ENCODE measurements at regions not wholly inside any gene's neighbourhood (a gene's known extent, or its start where the extent isn't known, plus 50 kb on each side); places are given as distances from the start of the nearest gene placed in this dataset.

GRCh38 chr13:74018062-74018431 is 116.2 kb downstream of the KLF12 start:
- H3K79me2 ChIP-seq (ENCODE audit: insufficient read depth, low read length), result no peaks in the 10 kb centered on the region
- no peak overlapping the region for H2AFZ ChIP-seq (ENCODE audit: low read length)
- no peak overlapping the region for H3K4me2 ChIP-seq (ENCODE audit: low read length)
- H3K4me3 ChIP-seq (ENCODE audit: low read depth, low read length, poor library complexity, severe bottlenecking), result no peak overlapping the region
- H3K27ac ChIP-seq (ENCODE audit: low read depth, low read length, poor library complexity, severe bottlenecking), result peak overlapping the region; percentile 3
- no peaks in the 10 kb centered on the region for H3F3A ChIP-seq (ENCODE audit: insufficient read depth, low read length)
- no peaks in the 10 kb centered on the region for H4K20me1 ChIP-seq (ENCODE audit: insufficient read depth, low read length)
- H3K36me3 ChIP-seq (ENCODE audit: insufficient read depth, low read length), result peaks cover 25% of the 10 kb centered on the region
- no peaks in the 10 kb centered on the region for H3K27me3 ChIP-seq (ENCODE audit: insufficient read depth, low read length)
- H3K4me1 ChIP-seq (ENCODE audit: insufficient read depth, low read length, severe bottlenecking), result peaks cover 8% of the 10 kb centered on the region
- TF ChIP-seq CTCF (IDR thresholded peaks at IDR 0.05; ENCODE audit: low read length), result no peak
- TF ChIP-seq EZH2 (IDR thresholded peaks at IDR 0.05; ENCODE audit: borderline replicate concordance, low read length), result no peak
- peaks cover 11% of the 10 kb centered on the region; the same call in 1 of the 2 replicates for H3K9me3 ChIP-seq (ENCODE audit: low read length)
- no peaks in the 10 kb centered on the region for H3K9me2 ChIP-seq (ENCODE audit: low read depth, low read length)
- no peak overlapping the region for H3K9ac ChIP-seq (ENCODE audit: low read length)

- H3K4me3 ChIP-seq (ENCODE audit: low read depth, low read length, poor library complexity, severe bottlenecking), result no peak overlapping the region
- no peaks in the 10 kb centered on the region for H3K9me2 ChIP-seq (ENCODE audit: low read depth, low read length)
Measured at GRCh38 chr13:74017301-74018061, 116.7 kb downstream of the KLF12 start.

GRCh38 chr13:74015137-74015536 is 119.1 kb downstream of the KLF12 start:
- Histone ChIP-seq H3K27me3 (ENCODE audit: insufficient read depth, low read length) (no peaks in the 10 kb centered on the region), H3K9me2 (ENCODE audit: low read depth, low read length) (no peaks in the 10 kb centered on the region), H3K79me2 (ENCODE audit: insufficient read depth, low read length) (no peaks in the 10 kb centered on the region), H3K4me2 (ENCODE audit: low read length) (no peak overlapping the region), H2AFZ (ENCODE audit: low read length) (no peak overlapping the region), H4K20me1 (ENCODE audit: insufficient read depth, low read length) (no peaks in the 10 kb centered on the region), H3K36me3 (ENCODE audit: insufficient read depth, low read length) (no peaks in the 10 kb centered on the region), H3F3A (ENCODE audit: insufficient read depth, low read length) (no peaks in the 10 kb centered on the region), H3K4me1 (ENCODE audit: insufficient read depth, low read length, severe bottlenecking) (peaks cover 8% of the 10 kb centered on the region), H3K9ac (ENCODE audit: low read length) (no peak overlapping the region), H3K4me3 (ENCODE audit: low read depth, low read length, poor library complexity, severe bottlenecking) (no peak overlapping the region), H3K9me3 (ENCODE audit: low read length) (no peaks in the 10 kb centered on the region), H3K27ac (ENCODE audit: low read depth, low read length, poor library complexity, severe bottlenecking) (no peak overlapping the region)
- TF ChIP-seq EZH2 (IDR thresholded peaks at IDR 0.05; ENCODE audit: borderline replicate concordance, low read length) (no peak), CTCF (IDR thresholded peaks at IDR 0.05; ENCODE audit: low read length) (peak; percentile 47)

More at GRCh38 chr13:74017301-74018061, 116.7 kb downstream of the KLF12 start:
- H3K36me3 ChIP-seq (ENCODE audit: insufficient read depth, low read length), result peaks cover 19% of the 10 kb centered on the region
- H3K4me2 ChIP-seq (ENCODE audit: low read length), result no peak overlapping the region
- peaks cover 8% of the 10 kb centered on the region for H3K4me1 ChIP-seq (ENCODE audit: insufficient read depth, low read length, severe bottlenecking)
- no peak for TF ChIP-seq EZH2 (IDR thresholded peaks at IDR 0.05; ENCODE audit: borderline replicate concordance, low read length)
- TF ChIP-seq CTCF (IDR thresholded peaks at IDR 0.05; ENCODE audit: low read length), result no peak
- H3K9me3 ChIP-seq (ENCODE audit: low read length), result peaks cover 6% of the 10 kb centered on the region; the same call in 1 of the 2 replicates
- H3K27ac ChIP-seq (ENCODE audit: low read depth, low read length, poor library complexity, severe bottlenecking), result peak overlapping the region; percentile 3
- H3K9ac ChIP-seq (ENCODE audit: low read length), result no peak overlapping the region
- H3F3A ChIP-seq (ENCODE audit: insufficient read depth, low read length), result no peaks in the 10 kb centered on the region
- no peaks in the 10 kb centered on the region for H4K20me1 ChIP-seq (ENCODE audit: insufficient read depth, low read length)
- no peak overlapping the region for H2AFZ ChIP-seq (ENCODE audit: low read length)
- no peaks in the 10 kb centered on the region for H3K27me3 ChIP-seq (ENCODE audit: insufficient read depth, low read length)
- H3K79me2 ChIP-seq (ENCODE audit: insufficient read depth, low read length), result no peaks in the 10 kb centered on the region
